H1 (cell line): ENCODE measurements at regions not wholly inside any gene's neighbourhood (a gene's known extent, or its start where the extent isn't known, plus 50 kb on each side); places are given as distances from the start of the nearest gene placed in this dataset.

Source experiments
- CTCF ChIA-PET: fragments of 300-600 bp; sonication (Branson Sonifier 250); formaldehyde crosslinking; loops from one replicate; lab custom pipeline; 2021; ENCODE audit not compliant: partially characterized antibody; lab: Charles Lee
- POLR2A ChIA-PET: fragments of 300-600 bp; sonication (Branson Sonifier 250); formaldehyde crosslinking; loops from one replicate; lab custom pipeline; 2021; ENCODE audit warnings: inconsistent platforms; ENCODE audit not compliant: partially characterized antibody; lab: Charles Lee
- DNase-seq, 2 experiments: peaks; one replicate each; pipeline versions ENCODE4 v3.0.0 to v3.0.0-alpha.2; 2010 to 2022; ENCODE audit warnings: low spot score in 2 of 2, low read depth in 1 of 2, mixed read lengths in 1 of 2
- FAIRE-seq: peaks from 2 replicates; lab custom pipeline; 2011; peaks lifted over from hg19 to GRCh38; lab: Jason Lieb, UNC
- H2AFZ ChIP-seq: 2 replicates; pipeline ENCODE4 v1.8.1; 2012; ENCODE audit warnings: low read length, inconsistent platforms
- H2AK5ac ChIP-seq: 2 replicates; pipeline ENCODE4 v1.6.1; 2013; ENCODE audit warnings: low read depth, low read length
- H2BK120ac ChIP-seq: replicated peaks from 2 replicates; pipeline ENCODE3; 2013; ENCODE audit warnings: low read depth, low read length, inconsistent platforms
- H2BK12ac ChIP-seq: 2 replicates; pipeline ENCODE4 v1.6.1; 2013; ENCODE audit warnings: low read depth, low read length
- H2BK15ac ChIP-seq: 2 replicates; pipeline ENCODE4 v1.6.1; 2013; ENCODE audit warnings: low read length
- H2BK20ac ChIP-seq: 2 replicates; pipeline ENCODE4 v1.6.1; 2013; ENCODE audit warnings: low read length
- H2BK5ac ChIP-seq: 2 replicates; pipeline ENCODE4 v1.6.1; 2013; ENCODE audit warnings: low read depth, low read length
- H3K14ac ChIP-seq: 2 replicates; pipeline ENCODE4 v1.6.1; 2013; ENCODE audit warnings: inconsistent platforms; ENCODE audit not compliant: insufficient read length
- H3K18ac ChIP-seq: 2 replicates; pipeline ENCODE4 v1.6.1; 2013; ENCODE audit warnings: low read length; ENCODE audit errors: extremely low read depth
- H3K23ac ChIP-seq: 2 replicates; pipeline ENCODE4 v1.6.1; 2013; ENCODE audit warnings: inconsistent platforms; ENCODE audit not compliant: insufficient read length
- H3K23me2 ChIP-seq: 2 replicates; pipeline ENCODE4 v1.6.1; 2013; ENCODE audit warnings: low read depth, low read length
- H3K27ac ChIP-seq: 2 replicates; pipeline ENCODE4 v1.6.1; 2011; ENCODE audit warnings: low read depth, low read length, inconsistent platforms
- H3K27me3 ChIP-seq, 4 experiments: replicated peaks in 1 of 4; 1 replicate in 1 of 4; 2 replicates in 3 of 4; pipeline versions ENCODE4 v1.6.1 to v1.8.1; 2011 to 2013; ENCODE audit warnings: low read length in 3 of 4, mild to moderate bottlenecking in 3 of 4, inconsistent platforms in 2 of 4, mixed read lengths in 2 of 4, moderate library complexity in 1 of 4; ENCODE audit not compliant: control insufficient read depth in 3 of 4, insufficient read depth in 3 of 4; ENCODE audit errors: extremely low read depth in 1 of 4
- H3K36me3 ChIP-seq, 4 experiments: 2 replicates each; pipeline versions ENCODE4 v1.6.1 to v1.8.1; 2011 to 2013; ENCODE audit warnings: mild to moderate bottlenecking in 4 of 4, low read length in 3 of 4, moderate library complexity in 2 of 4, control low read depth in 1 of 4, inconsistent platforms in 1 of 4; ENCODE audit not compliant: insufficient read depth in 4 of 4, control insufficient read depth in 2 of 4
- H3K4ac ChIP-seq: replicated peaks from 2 replicates; pipeline ENCODE3; 2013; ENCODE audit warnings: low read length, low read depth, mixed read lengths, inconsistent platforms; ENCODE audit not compliant: insufficient read length
- H3K4me1 ChIP-seq, 4 experiments: replicated peaks in 1 of 4; 1 replicate in 1 of 4; 2 replicates in 3 of 4; pipeline versions ENCODE4 v1.6.1 to v1.8.1; 2011 to 2013; ENCODE audit warnings: low read length in 3 of 4, inconsistent platforms in 2 of 4, mixed read lengths in 1 of 4; ENCODE audit not compliant: insufficient read depth in 4 of 4, control insufficient read depth in 3 of 4
- H3K4me2 ChIP-seq, 2 experiments: 2 replicates each; pipeline versions ENCODE4 v1.6.1 to v1.8.1; 2011 to 2013; ENCODE audit warnings: low read depth in 2 of 2, low read length in 2 of 2, control low read depth in 1 of 2, inconsistent platforms in 1 of 2, mild to moderate bottlenecking in 1 of 2; ENCODE audit not compliant: insufficient read depth in 1 of 2
- H3K4me3 ChIP-seq, 4 experiments: fragments of 200-600, 300-600 bp in 1 of 4; sonication (generic), shearing (Covaris generic), sonication (Bioruptor Twin) in 1 of 4; 2 replicates each; pipeline versions ENCODE4 v1.5.1 to v1.8.1; 2011 to 2016; ENCODE audit warnings: low read length in 4 of 4, low read depth in 3 of 4, control low read depth in 2 of 4, inconsistent platforms in 2 of 4, mild to moderate bottlenecking in 2 of 4, mixed read lengths in 1 of 4, moderate library complexity in 1 of 4; ENCODE audit not compliant: insufficient read depth in 2 of 4; ENCODE audit errors: extremely low read depth in 1 of 4
- H3K56ac ChIP-seq: replicated peaks from 2 replicates; pipeline ENCODE3; 2013; ENCODE audit warnings: low read depth, mild to moderate bottlenecking, mixed read lengths, low read length, inconsistent platforms; ENCODE audit not compliant: insufficient read length
- H3K79me1 ChIP-seq: 2 replicates; pipeline ENCODE4 v1.6.1; 2013; ENCODE audit warnings: low read depth, low read length, control low read depth
- H3K79me2 ChIP-seq, 2 experiments: 2 replicates each; pipeline versions ENCODE4 v1.6.1 to v1.8.1; 2012 to 2013; ENCODE audit warnings: low read length in 2 of 2, mild to moderate bottlenecking in 2 of 2, inconsistent platforms in 1 of 2; ENCODE audit not compliant: insufficient read depth in 2 of 2, control insufficient read depth in 1 of 2
- H3K9ac ChIP-seq, 4 experiments: replicated peaks in 1 of 4; 1 replicate in 1 of 4; 2 replicates in 3 of 4; pipeline versions ENCODE4 v1.6.1 to v1.8.1; 2011 to 2013; ENCODE audit warnings: low read depth in 3 of 4, low read length in 3 of 4, control low read depth in 2 of 4, mild to moderate bottlenecking in 2 of 4, moderate library complexity in 2 of 4, inconsistent platforms in 1 of 4; ENCODE audit errors: extremely low read depth in 1 of 4
- H3K9me3 ChIP-seq, 2 experiments: 2 replicates each; pipeline versions ENCODE4 v1.6.1 to v1.8.1; 2012 to 2013; ENCODE audit warnings: mild to moderate bottlenecking in 2 of 2, moderate library complexity in 2 of 2, control low read depth in 1 of 2, inconsistent platforms in 1 of 2, low read depth in 1 of 2, low read length in 1 of 2, mixed read lengths in 1 of 2; ENCODE audit not compliant: insufficient read depth in 2 of 2
- H4K20me1 ChIP-seq, 2 experiments: replicated peaks in 1 of 2; 2 replicates each; pipeline versions ENCODE3 to v1.8.1; 2011 to 2013; ENCODE audit warnings: inconsistent platforms in 2 of 2, low read length in 2 of 2, mild to moderate bottlenecking in 1 of 2; ENCODE audit not compliant: insufficient read depth in 2 of 2, control insufficient read depth in 1 of 2
- H4K5ac ChIP-seq: 2 replicates; pipeline ENCODE4 v1.6.1; 2013; ENCODE audit warnings: low read length, low read depth, mixed read lengths, inconsistent platforms; ENCODE audit not compliant: insufficient read length
- H4K8ac ChIP-seq: 2 replicates; pipeline ENCODE4 v1.8.0; 2013; ENCODE audit warnings: mild to moderate bottlenecking, moderate library complexity, low read length, inconsistent platforms; ENCODE audit not compliant: insufficient read depth; ENCODE audit errors: extremely low read depth
- H4K91ac ChIP-seq: replicated peaks from 2 replicates; pipeline ENCODE3; 2013; ENCODE audit warnings: low read length, mixed read lengths, inconsistent platforms; ENCODE audit not compliant: insufficient read length
- PHF8 ChIP-seq: fragments of 200-600 bp; sonication (generic); conservative IDR thresholded peaks from 2 replicates; pipeline ENCODE4 v1.7.1; 2012; ENCODE audit warnings: low read depth, mild to moderate bottlenecking, inconsistent platforms, low read length, moderate library complexity
- WGBS, 2 experiments: shearing (Covaris generic) in 1 of 2; methylation state at CpG; one replicate each; pipeline versions ENCODE4 v1.1.6 to v1.1.7; 2013 to 2015; ENCODE audit warnings: low lambda C conversion rate in 2 of 2, mixed read lengths in 2 of 2, inconsistent platforms in 1 of 2, low coverage in 1 of 2, missing lambda C conversion rate in 1 of 2; ENCODE audit not compliant: insufficient replicate concordance in 2 of 2, insufficient coverage in 1 of 2, insufficient read length in 1 of 2; ENCODE audit errors: extremely low coverage in 1 of 2, missing lambda C conversion rate in 1 of 2; 5-methylcytosine and 5-hydroxymethylcytosine counted together

- Histone ChIP-seq H3K36me3 (no peaks in the 10 kb centered on the region), H3K4me1 (no peaks in the 10 kb centered on the region), H3K14ac (no peak overlapping the region), H2AFZ (no peak overlapping the region), H4K8ac (no peak overlapping the region), H3K4ac (no peak overlapping the region), H3K9me3 (no peaks in the 10 kb centered on the region; a peak in 1 of 4 replicates), H3K18ac (no peak overlapping the region), H3K4me3 (no peak overlapping the region), H3K27me3 (no peaks in the 10 kb centered on the region), H3K4me2 (no peak overlapping the region), H4K20me1 (peaks cover 0 to 2% of the 10 kb centered on the region in 2 experiments), H2BK5ac (no peak overlapping the region), H3K23ac (no peak overlapping the region), H2BK12ac (no peak overlapping the region), H2BK15ac (no peak overlapping the region), H3K56ac (no peak overlapping the region), H4K91ac (no peak overlapping the region), H4K5ac (no peak overlapping the region), H3K79me2 (no peaks in the 10 kb centered on the region), H3K27ac (no peak overlapping the region), H3K23me2 (no peaks in the 10 kb centered on the region), H3K79me1 (no peaks in the 10 kb centered on the region), H2BK120ac (no peak overlapping the region), H2BK20ac (no peak overlapping the region), H3K9ac (no peak overlapping the region), H2AK5ac (no peak overlapping the region)
- no peak for FAIRE-seq
- DNase-seq: no peak
- CTCF ChIA-PET: no interaction called here
- POLR2A ChIA-PET: no interaction called here
- WGBS, 2 experiments: 91% methylated on average over 2 of the region's 2 CpGs; no CpG with 5 or more reads in 1 of the 2 experiments
- TF ChIP-seq PHF8: no peak
These were observed 429.5 kb upstream of the WWC1 start for GRCh38 chr5:167861928-167862426.
